ENCODE measurements at regions not wholly inside any gene's neighbourhood (a gene's known extent, or its start where the extent isn't known, plus 50 kb on each side); places are given as distances from the start of the nearest gene placed in this dataset.

DNA sequence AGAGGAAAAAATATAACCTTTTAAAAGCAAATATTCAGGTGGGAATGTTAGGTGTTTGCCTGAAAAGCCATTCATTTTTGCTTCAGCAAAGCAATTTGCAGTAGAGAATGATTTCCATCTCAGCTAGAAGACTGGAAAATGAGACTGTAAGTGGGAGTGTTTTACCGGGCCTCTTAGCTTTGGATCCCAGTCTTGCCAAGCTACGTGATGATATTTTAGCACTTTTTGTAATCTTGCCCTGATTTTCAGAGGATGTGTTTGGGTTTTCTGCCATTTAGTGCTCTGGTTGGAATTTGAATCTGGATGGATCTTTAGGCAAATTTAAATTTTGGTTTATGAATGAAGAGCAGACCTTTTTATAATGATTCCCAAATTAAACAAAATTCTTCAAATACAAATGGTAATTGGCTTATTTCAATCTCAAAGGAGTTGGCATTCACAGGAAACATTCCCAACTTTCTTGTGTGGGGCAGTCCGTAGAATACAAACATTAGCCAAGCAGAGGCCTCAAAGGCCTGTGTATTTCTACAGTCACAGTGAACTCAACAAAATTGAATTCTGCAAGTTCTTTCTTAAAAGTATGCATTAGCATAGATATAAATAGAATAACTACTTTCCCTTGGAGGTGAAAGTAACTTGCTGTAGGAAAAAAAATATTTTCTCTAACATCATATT, 646.4 kb downstream of the CDY2B start:
- no peak for DNase-seq (ENCODE audit: low read depth)

- DNase-seq (ENCODE audit: low read depth): peak; percentile 18
Measured at GRCh38 chrY:17231994-17232393, 648.0 kb downstream of the CDY2B start.

DNA sequence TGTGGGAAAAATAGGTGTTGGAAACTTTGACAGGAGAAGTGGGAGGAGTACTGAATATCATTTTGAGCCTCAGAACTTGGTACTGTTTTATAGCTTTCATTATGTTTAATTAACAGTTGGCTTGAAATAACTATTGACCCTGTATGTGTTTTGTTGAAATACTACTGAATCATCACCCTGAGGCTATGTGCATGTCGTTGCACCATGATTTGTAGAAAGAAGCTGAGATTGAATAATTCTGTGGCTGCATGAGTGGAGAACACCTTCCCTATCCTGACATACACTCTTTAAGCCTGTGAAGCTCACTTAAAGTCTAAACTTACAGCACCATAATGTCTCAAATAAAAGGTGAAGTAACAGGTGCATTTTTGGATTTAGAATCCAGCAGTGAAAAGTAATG, 656.5 kb downstream of the CDY2B start:
- DNase-seq (ENCODE audit: low read depth): no peak

DNA sequence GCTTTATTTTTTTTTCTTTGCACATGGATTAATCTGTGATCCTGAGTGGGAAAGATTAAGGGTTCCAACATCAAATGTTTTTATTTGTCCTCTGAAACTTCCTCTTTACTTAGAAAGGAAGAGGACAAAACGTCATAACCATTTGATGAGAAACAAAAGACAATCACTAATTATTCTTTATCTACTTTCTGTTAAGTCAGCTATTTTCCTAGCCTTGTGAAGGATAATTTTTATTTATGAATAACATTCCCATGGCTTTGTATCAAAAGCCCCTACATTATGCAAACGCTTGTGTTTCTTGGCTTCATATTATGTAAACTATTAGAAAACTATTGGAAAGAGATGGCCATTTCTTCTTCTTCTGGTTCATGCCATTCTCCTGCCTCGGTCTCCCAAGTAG, 677.6 kb downstream of the CDY2B start:
- no peak for DNase-seq (ENCODE audit: low read depth)

GRCh38 chrY:17184299-17184698, 695.7 kb downstream of the CDY2B start:
- no peak for DNase-seq (ENCODE audit: low read depth)

DNA sequence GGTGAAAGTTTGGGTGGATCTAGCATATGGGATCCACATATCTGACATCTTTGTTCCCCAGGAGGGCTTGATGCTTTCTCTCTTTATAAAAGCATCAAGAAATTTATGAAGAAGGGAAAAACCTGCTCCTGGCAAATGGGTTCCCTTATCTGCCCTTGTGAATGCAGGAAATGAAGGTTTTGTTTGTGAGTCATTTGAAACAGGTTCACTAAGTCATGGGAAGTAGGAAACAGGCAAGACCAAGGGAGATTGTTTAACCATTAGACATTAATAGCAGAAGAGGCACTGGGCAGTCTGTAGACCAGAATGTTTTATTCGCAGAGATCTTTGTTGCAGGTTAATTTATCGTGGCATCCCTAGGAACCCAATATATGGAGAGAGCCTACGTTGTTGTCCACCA, 713.1 kb downstream of the CDY2B start:
- DNase-seq (ENCODE audit: low read depth): no peak

DNA sequence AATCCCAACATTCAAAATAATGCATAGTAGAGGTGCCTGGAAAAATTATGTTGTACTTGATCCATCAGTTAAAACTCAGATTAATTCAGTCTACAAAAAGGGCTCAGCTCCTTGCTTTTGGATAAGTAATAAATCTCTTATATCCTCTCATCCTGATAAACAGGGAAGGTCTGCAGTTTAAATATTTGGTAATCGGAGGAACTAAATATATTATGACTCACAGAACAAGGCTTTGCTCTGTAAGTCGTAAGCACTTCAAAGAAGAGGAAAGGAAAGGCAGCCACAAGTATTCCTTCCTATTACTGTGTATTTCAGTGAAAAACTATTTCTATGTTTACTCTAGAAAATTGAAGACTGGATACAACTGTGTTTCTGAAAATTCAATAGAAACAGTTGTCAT, 757.9 kb downstream of the CDY2B start:
- DNase-seq (ENCODE audit: low read depth): no peak

DNA sequence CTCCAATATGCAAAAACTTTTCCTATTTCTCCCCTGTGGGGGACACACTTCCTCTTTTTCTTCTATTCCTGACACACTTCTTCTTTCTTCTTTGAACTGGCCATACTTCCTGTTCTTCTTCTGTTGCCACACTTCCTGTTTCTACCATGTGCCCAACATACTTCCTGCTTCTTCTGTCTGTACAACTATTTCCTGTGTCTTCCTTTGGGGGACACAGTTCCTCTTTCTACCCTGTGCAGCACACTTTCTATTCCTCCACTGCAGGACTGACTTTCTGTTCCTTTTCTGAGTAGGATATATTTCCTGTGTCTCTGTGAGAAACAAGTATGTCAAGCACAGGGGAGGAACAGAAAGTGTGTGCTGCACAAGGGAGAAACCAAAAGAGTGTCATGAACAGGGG, 794.7 kb downstream of the CDY2B start:
- no peak for DNase-seq (ENCODE audit: low read depth)

DNA sequence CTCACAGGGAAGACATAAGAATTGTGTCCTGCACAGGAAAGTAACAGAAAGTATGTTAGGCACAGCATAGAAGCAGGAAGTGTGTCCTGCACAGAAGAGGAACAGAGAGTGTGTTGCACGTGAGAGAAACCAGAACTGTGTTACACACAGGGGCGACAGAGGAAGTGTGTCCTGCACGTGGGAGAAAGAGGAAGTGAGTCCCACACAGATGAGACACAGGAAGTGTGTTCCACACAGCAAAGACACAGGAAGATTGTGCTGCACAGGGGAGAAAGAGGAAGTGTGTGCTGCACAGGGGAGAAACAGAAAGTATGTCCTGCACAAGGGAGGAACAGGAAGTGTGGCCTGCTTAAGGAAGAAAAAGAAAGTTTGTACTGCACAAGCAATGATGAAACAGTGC, 800.1 kb downstream of the CDY2B start:
- DNase-seq (ENCODE audit: low read depth): no peak

- peak; percentile 74 for DNase-seq (ENCODE audit: low read depth)
Measured at GRCh38 chrY:17067307-17067706, 812.7 kb downstream of the CDY2B start.

DNA sequence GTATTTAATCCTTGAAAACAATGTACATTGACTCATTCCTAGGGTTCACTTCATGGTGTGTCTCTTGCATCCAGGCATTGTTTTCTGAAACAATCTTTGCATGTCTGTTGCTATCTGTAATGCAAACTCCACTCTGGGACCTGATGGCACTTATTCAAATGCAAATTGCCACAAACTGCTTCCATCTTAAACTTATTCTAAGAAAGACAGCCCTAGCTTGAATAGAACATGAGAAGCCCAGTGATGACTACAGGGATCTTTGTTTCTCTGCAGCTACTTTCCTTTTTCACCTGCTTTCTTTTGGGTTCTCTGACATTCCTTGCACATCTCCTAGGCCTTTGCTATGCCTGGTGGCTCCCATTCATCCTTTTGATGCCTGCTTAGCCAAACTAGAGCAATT, 827.0 kb downstream of the CDY2B start:
- no peak for DNase-seq (ENCODE audit: low read depth)

DNA sequence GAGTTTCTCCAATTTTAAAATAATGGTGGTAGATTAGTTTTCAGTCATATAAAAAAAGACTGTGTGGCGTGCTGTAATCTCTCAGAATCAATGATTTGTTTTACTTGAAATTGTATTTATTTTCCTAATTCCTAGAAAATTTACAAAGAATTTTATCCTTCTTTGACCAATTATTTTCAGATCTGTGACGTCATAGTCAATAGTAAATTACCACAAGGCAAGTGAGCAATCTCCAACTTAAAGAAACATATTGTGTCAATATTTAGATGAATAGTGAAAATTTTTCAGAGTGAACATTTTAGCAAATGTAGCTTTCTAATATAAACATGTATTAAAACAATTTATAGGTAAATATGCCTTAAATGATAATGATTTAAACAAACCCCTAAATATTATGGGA, 829.6 kb downstream of the CDY2B start:
- no peak for DNase-seq (ENCODE audit: low read depth)

- DNase-seq (ENCODE audit: low read depth): no peak
Measured at GRCh38 chrY:17045124-17045523, 834.9 kb downstream of the CDY2B start.

- no peak for DNase-seq (ENCODE audit: low read depth)
Measured at GRCh38 chrY:17044723-17045122, 835.3 kb downstream of the CDY2B start.

DNA sequence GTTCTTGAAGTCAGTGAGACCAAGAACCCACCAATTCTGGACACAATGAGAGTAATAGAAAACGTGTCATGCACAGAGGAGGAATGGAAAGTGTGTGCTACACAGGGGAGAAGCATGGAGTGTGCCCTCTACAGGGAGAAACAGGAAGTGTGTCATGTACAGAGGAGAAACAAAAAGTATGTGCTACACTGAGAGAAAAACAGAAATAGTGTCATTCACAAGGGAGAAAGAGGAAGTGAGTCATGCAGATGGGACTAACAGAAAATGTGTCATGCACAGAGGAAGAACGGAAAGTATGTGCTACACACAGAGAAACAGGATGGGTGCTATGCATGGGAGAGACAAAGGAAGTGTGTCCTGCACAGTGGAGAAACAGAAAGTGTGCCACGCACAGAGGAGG, 835.7 kb downstream of the CDY2B start:
- no peak for DNase-seq (ENCODE audit: low read depth)

- no peak for DNase-seq (ENCODE audit: low read depth)
Measured at GRCh38 chrY:17038439-17038838, 841.6 kb downstream of the CDY2B start.

GRCh38 chrY:17018126-17018525, 861.9 kb downstream of the CDY2B start:
- no peak for DNase-seq (ENCODE audit: low read depth)

- DNase-seq (ENCODE audit: low read depth): no peak
Measured at GRCh38 chrY:16993551-16993950, 886.5 kb downstream of the CDY2B start.

DNA sequence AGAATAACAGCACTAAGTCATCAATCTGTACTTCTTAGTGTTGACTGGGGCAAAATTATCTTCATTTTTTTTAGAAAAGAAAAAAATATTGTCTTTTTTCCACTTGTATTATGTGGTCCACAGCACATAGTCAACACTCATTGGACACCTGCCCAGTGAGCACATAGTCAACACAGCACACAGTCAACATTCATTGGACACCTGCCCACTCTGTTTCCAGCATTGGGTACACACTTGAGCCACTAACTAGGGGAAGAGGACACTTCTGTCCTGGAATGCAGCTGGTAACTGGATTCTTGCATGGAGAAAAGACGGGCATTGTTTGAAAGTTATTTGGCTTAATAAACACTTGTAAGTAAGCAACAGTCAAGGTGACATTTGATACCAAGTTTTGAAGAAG, 898.2 kb downstream of the CDY2B start:
- DNase-seq (ENCODE audit: low read depth): no peak

DNA sequence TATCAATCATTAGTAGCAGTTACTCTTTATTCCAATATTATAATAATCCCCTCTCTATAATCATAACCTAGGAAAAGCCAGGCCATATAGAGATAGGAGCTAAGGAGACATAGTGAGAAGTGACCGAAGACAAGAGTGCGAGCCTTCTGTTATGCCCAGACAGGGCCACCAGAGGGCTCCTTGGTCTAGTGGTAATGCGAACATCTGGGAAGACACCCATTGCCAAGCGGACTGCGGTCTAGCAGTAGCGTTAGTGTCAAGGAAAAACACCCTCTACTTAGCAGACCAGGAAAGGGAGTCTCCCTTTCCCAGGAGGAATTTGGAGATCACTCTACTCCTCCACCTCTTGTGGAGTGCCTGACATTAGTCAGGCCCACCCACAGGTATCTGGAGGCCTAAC, 920.9 kb downstream of the CDY2B start:
- no peak for DNase-seq (ENCODE audit: low read depth)

DNA sequence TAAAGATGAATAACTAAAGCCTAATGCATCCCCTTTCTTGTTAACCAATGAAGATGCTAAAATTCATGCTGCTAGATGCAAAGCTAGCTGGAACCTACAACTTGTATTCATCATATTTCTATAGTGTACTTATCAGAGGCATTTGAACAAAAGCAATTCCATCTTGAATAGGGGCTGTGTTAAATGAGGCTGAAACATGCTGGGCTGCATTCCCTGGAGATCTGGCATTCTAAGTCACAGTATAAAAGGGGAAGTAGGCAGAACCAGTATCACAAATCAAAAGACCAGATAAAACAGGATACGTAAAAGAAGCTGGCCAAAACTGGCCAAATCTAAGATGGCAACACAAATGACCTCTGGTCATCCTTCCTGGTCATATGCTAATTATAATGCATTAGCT, 932.8 kb downstream of the CDY2B start:
- DNase-seq (ENCODE audit: low read depth): no peak

Data from HS-5 (cell line).